DMS53 (cell line): ENCODE measurements at regions not wholly inside any gene's neighbourhood (a gene's known extent, or its start where the extent isn't known, plus 50 kb on each side); places are given as distances from the start of the nearest gene placed in this dataset.
"Not testable (repeated sequence)": the region's sequence is repeated elsewhere in the genome, so short reads cannot be mapped to it uniquely, and the experiment has no call there.

ENCODE experiments used
- DNase-seq: peaks from one replicate; lab custom pipeline; 2025; lab: John Stamatoyannopoulos, UW

DNA sequence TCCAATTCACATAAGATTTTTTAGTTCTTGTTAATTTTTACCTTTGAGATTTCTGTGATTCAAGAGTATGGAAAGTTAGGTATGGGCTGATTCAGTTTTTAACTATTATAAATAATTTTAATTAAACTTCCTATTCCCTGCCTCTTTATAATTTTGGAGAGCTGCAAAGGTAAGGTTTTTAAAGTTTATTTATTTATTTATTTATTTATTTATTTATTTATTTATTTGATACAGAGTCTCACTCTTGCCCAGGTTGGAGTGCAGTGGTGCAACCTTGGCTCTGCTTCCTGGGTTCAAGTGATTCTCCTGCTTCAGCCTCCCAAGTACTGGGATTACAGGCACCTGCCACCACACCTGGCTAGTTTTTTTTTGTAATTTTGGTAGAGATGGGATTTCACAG, 215.5 kb upstream of the FIGN start:
- no peak for DNase-seq

DNA sequence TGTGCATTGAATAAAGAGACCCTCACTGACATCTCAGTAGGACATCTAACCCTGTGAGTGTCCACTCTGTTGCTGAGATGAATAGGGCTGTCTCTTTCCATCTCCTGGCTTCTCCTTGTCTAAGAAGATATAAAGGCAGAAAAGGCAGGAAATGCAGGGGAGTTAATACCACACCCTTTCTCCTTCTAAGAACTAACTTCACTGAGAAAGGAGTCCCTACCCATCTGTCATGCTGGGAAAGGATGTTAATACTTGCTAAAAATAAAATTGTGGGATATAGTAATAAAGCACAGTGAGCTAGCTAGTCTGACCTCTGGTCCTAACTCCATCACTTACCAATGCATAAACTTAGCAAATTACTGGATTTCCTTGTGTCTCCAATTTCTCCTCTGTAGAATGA, 213.9 kb upstream of the FIGN start:
- no peak for DNase-seq

DNA sequence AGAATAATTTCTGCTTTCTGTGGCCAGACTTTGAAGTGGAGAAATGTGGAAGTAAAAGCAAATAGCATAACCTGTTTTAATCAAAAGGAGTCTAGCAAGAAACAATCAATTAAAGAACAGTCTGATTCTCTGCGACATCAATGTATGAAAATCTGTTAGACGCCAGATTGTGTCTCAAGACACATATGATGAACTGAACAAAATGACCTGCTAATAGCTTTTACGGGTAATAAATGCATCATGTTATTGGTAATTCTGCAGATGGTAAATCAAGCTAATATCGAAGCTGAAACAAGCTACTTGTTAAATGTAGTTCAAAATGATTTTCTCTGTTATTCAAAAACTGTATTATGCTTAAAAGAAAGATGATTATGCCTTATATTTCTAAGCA, 208.5 kb upstream of the FIGN start:
- DNase-seq: no peak

DNA sequence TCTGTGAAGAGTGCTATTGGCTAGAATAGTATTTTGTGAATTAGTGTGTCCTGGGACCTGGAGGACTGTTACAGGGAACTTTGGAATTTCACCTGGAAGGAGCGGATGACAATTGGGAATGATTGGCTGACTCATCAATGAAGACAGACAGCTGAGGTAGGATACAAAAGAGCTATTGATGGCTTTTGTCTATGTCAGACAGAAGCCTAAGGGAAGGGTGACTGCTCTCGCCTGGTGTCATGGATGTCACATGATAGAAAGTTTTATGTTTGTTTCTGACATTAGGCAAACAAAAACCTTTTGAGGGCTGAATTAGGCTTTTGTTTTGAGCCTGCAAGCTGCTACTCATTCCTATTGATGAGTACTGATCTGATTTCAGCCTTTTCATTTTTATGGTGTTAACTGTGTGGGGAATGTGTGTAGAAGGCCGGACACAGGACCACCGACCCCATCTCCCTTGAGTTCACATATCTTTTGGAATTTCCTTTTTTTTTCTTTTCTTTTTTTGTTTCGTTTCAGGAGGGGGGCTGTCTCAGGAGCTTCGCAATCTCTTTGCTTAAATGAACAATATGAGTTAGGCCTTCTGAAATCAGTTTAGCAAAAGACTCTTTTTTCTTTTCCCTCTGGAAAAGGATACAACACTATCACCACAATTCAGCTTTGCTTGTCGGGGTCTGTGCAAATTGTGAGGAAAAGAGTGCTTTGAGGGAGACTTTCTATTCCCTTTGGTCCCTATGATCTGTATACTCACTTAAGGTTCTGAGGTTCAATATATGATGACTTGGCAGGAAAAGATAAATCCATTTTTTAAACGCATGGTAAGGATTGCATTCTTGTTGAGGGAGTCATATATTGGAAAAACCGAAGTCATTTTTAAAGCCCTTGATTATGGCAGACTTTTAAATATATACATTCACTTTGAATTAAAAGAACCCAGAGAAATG, 207.9 kb upstream of the FIGN start:
- DNase-seq: peak; percentile 12

DNA sequence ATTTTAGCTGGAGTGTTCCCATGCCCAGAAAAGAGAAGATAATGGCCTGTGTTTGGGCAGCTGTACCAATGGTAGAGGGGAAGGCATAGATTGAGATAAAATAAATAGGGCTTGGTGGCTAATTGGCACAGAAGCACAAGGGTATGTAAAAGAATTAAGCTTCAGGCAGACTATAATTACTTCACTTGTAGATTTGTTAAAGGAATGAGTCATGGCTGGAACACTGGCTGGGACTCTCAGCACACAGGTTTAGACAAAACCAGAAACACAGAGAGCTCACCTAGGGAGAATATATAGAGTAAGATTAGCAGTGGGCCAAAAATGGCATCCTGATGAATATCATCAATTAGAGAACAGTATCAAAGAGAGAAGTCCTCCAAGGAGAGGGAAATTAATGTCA, 198.3 kb upstream of the FIGN start:
- peak; percentile 35 for DNase-seq

DNA sequence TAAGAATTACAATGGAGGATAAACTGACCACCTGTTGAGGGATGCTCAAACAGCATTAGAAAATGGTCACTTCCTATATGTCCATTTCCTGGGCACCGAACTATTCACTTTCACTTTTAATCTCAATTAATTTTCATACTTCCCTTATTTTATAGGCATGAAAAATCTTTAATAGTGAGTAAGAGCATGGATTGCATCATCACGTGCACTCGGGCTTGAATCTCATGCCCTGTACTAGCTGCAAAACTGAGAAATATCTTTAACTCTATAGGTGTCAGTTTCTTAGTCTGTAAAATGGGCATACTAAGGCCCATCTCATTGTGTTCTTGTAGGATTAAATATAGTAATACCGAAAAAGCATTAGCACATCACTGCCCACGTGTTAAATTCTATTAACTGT, 183.9 kb upstream of the FIGN start:
- DNase-seq: no peak

DNA sequence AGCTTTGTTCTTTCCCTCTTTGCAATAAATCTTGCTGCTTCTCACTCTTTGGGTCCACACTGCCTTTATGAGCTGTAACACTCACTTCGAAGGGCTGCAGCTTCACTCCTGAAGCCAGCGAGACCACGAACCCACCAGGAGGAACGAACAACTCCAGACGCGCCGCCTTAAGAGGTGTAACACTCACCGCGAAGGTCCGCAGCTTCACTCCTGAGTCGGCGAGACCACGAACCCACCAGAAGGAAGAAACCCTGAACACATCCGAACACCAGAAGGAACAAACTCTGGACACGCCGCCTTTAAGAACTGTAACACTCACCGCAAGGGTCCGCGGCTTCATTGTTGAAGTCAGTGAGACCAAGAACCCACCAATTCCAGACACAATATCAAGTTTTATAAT, 178.7 kb upstream of the FIGN start:
- DNase-seq: not testable (repeated sequence)

DNA sequence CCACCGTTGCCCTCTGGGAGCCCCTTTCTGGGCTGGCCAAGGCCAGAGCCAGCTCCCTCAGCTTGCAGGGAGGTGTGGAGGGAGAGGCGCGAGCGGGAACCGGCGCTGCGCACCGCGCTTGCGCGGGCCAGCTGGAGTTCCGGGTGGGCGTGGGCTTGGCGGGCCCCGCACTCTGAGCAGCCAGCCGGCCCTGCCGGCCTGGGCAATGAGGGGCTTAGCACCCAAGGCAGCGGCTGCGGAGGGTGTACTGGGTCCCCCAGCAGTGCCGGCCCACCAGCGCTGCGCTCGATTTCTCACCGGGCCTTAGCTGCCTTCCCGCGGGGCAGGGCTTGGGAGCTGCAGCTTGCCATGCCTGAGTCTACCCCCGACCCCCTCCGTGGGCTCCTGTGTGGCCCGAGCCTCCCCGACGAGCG, 177.7 kb upstream of the FIGN start:
- not testable (repeated sequence) for DNase-seq

DNA sequence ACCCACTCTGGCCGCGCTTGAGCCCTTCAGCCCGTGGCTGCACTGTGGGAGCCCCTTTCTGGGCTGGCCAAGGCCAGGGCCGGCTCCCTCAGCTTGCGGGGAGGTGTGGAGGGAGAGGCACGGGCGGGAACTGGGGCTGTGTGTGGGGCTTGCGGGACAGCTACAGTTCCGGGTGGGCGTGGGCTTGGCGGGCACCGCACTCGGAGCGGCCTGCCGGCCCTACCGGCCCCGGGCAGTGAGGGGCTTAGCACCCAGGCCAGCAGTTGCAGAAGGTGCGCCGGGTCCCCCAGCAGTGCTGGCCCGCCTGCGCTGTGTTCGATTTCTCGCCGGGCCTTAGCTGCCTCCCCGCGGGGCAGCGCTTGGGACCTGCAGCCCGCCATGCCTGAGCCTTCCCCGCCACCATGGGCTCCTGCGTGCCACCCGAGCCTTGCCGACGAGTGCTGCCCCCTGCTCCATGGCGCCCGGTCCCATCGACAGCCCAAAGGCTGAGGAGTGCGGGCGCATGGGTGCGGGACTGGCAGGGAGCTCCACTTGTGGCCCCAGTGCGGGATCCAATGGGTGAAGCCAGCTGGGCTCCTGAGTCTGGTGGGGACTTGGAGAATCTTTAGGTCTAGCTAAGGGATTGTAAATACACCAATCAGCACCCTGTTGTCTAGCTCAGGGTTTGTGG, 173.7 kb upstream of the FIGN start:
- no peak for DNase-seq

DNA sequence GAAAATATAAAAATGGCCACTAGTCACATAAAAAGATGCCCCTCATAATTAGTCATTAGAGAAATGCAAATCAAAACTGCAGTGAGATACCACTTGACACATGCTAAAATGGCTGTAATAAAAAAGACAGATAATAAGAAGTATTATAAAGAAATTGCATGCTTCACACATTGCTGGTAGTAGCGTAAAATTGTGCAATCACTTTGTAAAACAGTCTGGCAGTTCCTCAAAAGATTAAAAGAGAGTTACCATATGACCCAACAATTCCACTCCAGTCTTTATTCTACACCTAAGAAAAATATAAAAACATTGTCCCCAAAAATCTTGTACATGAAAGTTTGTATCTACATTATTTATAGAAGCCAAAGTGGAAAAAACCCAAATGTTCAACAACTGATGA, 170.6 kb upstream of the FIGN start:
- no peak for DNase-seq

DNA sequence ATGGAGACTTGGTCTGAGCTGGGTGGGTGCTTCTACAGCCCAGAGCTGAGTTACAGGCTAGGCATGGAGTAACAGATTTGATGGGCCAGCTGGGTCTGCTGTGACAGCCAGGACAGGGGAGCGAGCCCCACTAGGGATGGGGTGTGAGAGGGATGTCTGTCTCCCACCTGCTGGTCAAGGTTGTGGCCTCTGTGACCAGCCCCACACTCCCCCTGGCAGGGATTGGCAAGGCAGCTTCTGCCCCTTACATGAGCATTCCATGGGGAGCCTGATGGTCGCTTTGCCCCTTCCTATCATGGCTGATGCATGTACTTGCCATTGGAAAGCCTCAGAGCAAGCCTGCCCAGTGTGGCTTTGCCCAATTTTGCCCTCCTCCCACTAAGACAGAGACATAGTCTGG, 162.0 kb upstream of the FIGN start:
- DNase-seq: no peak

DNA sequence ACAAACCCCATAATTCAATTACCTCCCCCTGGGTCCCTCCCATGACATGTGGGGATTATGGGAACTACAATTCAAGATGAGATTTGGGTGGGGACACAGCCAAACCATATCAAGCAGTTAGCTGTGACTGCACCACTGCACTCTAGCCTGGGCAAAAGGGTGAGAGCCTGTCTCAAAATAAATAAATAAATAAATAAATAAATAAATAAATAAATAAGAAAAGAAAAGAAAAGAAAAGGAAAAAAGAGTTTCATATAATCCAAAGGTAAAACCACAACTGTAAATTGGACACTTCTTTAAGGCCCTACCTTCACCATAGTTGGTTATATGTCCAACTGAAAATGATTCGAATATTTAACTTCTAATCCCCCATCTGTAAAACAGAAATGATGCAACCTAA, 157.6 kb upstream of the FIGN start:
- not testable (repeated sequence) for DNase-seq

DNA sequence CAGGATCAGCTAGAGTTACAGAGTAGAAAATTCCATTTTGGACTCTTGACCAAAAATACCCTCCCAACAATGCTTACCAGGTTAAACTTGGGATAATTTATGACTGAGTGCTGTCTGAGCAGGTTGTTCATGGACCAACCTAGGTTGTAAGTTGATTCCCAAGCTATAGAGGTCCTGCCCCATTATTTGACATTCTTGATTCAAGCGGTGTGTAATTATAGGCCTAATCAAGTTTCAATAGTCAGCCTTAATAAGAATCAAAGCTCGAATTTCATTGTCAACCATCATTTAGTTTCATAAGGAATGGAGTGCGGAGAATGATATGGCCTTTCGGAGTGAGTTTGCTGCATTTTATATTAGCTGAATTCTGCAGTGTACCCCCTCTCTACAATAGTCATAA, 152.8 kb upstream of the FIGN start:
- DNase-seq: no peak

DNA sequence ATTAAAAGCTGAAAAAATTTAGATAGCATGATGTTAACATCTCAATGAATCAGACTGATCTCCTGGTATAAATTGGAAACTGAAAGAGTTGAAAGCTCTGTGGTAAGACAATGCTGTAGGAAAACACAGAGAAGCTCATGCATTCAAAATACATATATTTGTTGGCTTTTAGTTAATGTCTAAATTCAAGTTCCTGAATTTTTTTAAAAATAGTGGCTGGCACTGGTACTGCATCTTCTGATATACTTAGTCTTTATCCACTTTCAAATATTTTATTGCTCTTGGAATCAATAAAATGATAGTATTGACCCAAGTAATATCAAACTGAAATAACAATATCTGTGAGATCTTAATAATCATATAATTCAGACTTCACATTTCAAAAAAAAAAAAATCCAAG, 151.4 kb upstream of the FIGN start:
- DNase-seq: peak; percentile 11

DNA sequence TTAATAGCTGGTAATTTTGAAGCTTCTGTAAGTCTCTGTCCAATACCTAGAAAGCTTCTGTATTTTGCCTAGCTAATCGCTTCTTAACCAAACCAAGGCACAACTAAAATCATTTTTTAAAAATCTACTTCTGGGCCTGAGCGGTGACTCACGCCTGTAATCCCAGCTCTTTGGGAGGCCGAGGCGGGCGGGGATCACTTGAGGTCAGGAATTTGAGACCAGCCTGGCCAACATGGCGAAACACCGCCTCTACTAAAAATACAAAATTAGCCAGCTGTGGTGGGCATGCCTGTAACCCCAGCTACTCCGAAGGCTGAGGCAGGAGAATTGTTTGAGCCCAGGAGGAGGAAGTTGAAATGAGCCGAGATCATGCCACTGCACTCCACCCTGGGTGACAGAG, 148.6 kb upstream of the FIGN start:
- no peak for DNase-seq

DNA sequence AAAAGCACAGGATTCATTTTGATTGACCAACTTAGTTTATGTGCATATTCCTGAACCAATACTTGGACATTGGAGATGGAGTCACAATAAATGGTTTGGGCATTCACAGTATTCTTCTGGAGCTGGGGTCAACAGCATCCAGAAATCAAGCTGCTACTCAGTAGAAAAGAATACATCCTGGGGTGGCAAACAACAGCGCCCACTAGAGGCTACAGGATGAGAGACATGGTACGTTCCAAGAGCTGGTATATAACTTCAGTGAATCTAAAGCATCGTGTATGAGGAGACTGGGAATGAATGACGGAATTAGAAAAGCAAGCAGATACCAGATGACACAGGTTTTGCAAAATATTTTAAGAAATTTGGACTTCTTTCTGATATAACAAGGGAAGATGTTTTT, 142.9 kb upstream of the FIGN start:
- peak; percentile 75 for DNase-seq

DNA sequence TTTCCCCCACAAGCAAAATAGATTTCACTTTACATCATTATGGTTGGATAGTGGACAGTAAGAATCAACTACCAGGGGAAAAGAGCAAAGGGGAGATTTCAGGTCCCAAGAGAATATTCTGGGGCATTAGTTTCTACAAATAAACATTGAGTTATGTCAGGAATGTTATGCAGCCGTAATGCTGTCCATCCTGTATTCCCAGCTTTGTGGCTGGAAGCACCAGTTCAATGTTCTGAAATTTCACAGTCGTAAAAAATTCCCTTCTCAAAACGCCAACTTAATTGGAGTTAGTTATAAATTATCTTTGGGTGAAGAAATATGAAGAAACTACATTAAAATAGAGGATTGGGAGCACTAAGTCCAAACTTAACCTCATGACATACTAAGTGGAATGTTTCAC, 141.5 kb upstream of the FIGN start:
- DNase-seq: no peak

DNA sequence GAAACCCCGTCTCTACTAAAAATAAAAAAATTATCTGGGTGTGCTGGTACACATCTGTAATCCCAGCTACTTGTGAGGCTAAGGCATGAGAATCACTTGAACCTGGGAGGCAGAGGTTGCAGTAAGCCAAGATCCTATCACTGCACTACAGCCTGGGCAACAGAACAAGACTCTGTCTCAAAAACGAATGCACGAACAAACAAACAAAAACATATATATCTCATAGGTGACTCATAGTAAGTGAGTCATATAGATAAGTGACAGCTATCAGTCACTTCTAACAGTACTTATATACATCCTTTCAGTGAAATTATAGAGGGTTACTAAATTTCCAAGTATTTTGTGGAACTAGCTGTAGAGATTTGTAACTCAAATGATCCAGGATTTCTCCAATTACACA, 127.3 kb upstream of the FIGN start:
- DNase-seq: peak; percentile 12

DNA sequence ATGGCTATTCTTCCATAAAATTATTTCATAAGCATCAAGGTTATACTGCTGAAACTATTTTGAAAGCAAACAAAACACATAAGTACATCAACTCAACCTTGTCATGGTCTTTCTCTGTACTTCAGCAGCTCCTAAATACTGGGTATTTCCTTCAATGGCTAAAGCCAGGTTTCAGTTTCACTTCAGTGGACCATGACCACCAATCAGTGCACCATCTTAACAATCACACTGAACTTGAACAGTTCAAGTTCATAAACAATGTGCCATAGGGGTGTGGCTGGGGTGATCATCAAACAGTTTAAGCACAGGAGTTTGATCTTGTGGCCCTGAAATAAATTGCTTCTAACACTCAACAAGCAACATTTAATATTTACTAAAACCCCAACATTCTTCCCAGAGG, 124.1 kb upstream of the FIGN start:
- peak; percentile 19 for DNase-seq

DNA sequence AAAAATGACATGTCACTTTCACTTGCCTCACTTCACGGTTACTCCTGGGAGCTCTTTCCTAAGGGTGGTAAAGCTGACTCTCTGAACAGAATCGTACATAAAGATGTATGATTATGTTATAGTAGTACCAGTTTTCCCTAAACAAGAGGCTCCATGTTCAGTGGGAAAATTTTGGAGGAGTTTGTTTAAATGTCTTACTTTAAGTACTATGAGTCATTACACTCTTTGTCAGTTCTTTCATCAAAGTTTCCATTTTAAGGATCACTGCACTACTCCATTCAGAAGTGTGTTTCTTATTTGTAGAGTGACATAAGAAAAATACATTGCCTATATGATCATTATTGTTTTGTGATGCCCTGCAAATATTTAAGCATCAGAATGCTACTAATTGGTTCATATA, 121.1 kb upstream of the FIGN start:
- peak; percentile 20 for DNase-seq

DNA sequence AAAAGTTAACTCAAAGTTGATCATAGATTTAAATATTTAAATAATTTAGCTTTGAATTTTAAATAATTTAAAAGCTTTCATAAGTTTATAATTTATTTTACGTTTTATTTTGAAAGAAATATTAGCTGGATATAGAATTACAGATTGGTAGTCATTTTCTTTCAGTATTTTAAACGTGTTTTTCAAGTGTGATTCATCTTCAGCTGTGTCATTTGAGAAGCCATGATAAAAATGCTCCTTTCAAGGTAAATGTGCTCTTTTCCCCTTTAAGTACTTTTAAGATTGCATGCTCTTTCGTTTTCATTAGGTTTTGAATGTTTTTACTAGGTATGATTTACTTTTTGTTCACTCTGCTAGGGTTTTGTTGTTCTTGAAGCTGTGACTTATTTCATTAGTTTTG, 116.8 kb upstream of the FIGN start:
- peak; percentile 15 for DNase-seq

DNA sequence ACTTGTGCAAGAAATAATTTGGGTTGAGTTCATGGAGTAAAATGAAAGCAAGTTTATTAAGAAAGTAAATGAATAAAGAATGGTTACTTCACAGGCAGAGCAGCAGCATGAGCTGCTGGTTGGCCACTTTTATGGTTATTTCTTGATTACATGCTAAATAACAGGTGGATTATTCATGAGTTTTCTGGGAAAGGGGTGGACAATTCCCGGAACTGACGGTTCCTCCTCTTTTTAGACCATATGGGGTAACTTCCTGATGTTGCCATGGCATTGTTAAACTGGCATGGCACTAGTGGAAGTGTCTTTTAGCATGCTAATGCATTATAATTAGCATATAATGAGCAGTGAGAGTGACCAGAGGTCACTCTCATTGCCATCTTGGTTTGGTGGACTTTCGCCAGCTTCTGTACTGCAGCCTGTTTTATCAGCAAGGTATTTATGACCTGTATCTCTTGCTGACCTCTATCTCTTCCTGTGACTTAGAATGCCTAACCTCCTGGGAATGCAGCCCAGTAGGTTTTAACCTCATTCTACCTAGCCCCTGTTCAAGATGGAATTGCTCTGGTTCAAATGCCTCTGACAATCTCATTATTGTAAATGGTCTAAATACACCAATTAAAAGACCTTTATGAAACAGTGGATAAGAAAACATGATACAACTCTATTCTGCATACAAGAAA, 114.1 kb upstream of the FIGN start:
- DNase-seq: no peak

DNA sequence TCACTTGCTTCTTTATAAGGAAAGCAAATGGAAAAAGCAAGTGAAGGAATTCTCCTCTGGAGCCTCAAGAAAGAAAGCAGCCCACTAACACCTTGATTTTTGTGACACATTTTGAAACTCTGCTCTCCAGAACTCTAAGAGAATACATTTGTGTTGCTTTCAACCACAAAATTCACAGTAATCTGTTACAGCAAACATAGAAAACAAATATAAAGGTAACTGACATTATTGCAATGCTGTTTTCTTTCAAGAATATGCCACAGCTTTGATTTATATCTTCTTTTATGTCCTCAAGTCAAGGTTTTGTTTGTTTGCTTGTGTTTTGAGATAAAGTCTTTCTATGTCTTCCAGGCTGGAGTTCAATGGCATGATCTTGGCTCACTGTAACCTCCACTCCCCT, 103.1 kb upstream of the FIGN start:
- DNase-seq: no peak
